Neutrophil (primary cell): ENCODE measurements at regions not wholly inside any gene's neighbourhood (a gene's known extent, or its start where the extent isn't known, plus 50 kb on each side); places are given as distances from the start of the nearest gene placed in this dataset.

Source experiments
- H3K27ac ChIP-seq: fragments of 200-600 bp; sonication (generic); 2 replicates; pipeline ENCODE4 v1.5.1; 2016; ENCODE audit warnings: mild to moderate bottlenecking, moderate library complexity
- H3K27me3 ChIP-seq: fragments of 200-600 bp; sonication (generic); 2 replicates; pipeline ENCODE4 v1.6.0; 2016; ENCODE audit warnings: mild to moderate bottlenecking
- H3K36me3 ChIP-seq: fragments of 200-600 bp; sonication (generic); 2 replicates; pipeline ENCODE4 v1.5.1; 2017
- H3K4me1 ChIP-seq, 2 experiments: fragments of 200-600 bp in 1 of 2; sonication (generic) in 1 of 2; 1 replicate in 1 of 2; 2 replicates in 1 of 2; pipeline versions ENCODE4 v1.5.1 to v1.6.1; 2013 to 2016; ENCODE audit warnings: low read depth in 1 of 2, low read length in 1 of 2, mild to moderate bottlenecking in 1 of 2, moderate library complexity in 1 of 2; ENCODE audit not compliant: control insufficient read depth in 1 of 2, insufficient read depth in 1 of 2
- H3K4me3 ChIP-seq, 2 experiments: fragments of 200-600 bp in 1 of 2; sonication (generic) in 1 of 2; 1 replicate in 1 of 2; 2 replicates in 1 of 2; pipeline ENCODE4 v1.5.1; 2013 to 2016; ENCODE audit warnings: low read depth in 1 of 2, low read length in 1 of 2, mild to moderate bottlenecking in 1 of 2, moderate library complexity in 1 of 2
- H3K9me3 ChIP-seq: fragments of 200-600 bp; sonication (generic); 2 replicates; pipeline ENCODE4 v1.5.1; 2016
- CTCF ChIP-seq: fragments of 200-600 bp; sonication (generic); IDR thresholded peaks from 2 replicates; pipeline ENCODE4 v1.5.1; 2016; ENCODE audit warnings: antibody characterized with exemption

- no peak overlapping the region for H3K27ac ChIP-seq
- no peak for TF ChIP-seq CTCF
- H3K9me3 ChIP-seq: no peaks in the 10 kb centered on the region
- no peaks in the 10 kb centered on the region for H3K36me3 ChIP-seq
- H3K4me3 ChIP-seq: no peak overlapping the region
- H3K27me3 ChIP-seq: no peaks in the 10 kb centered on the region
- H3K4me1 ChIP-seq: no peaks in the 10 kb centered on the region
These were observed 914.7 kb upstream of the CITED2 start for GRCh38 chr6:140289186-140289585.

- no peaks in the 10 kb centered on the region for H3K4me1 ChIP-seq
- TF ChIP-seq CTCF: no peak
- H3K27ac ChIP-seq: no peak overlapping the region
- H3K4me3 ChIP-seq: no peak overlapping the region
- H3K9me3 ChIP-seq: no peaks in the 10 kb centered on the region
- H3K27me3 ChIP-seq: no peaks in the 10 kb centered on the region
- no peaks in the 10 kb centered on the region for H3K36me3 ChIP-seq
These were observed 911.7 kb upstream of the CITED2 start for GRCh38 chr6:140285998-140286690.

- H3K27me3 ChIP-seq: no peaks in the 10 kb centered on the region
- H3K9me3 ChIP-seq: no peaks in the 10 kb centered on the region
- H3K36me3 ChIP-seq: no peaks in the 10 kb centered on the region
- no peaks in the 10 kb centered on the region for H3K4me1 ChIP-seq
- H3K27ac ChIP-seq: no peak overlapping the region
- TF ChIP-seq CTCF: no peak
- H3K4me3 ChIP-seq: no peak overlapping the region
These were observed 911.0 kb upstream of the CITED2 start for GRCh38 chr6:140285471-140285870.

- Histone ChIP-seq H3K9me3 (no peaks in the 10 kb centered on the region), H3K27me3 (no peaks in the 10 kb centered on the region), H3K4me1 (no peaks in the 10 kb centered on the region), H3K27ac (no peak overlapping the region), H3K4me3 (no peak overlapping the region), H3K36me3 (no peaks in the 10 kb centered on the region)
- TF ChIP-seq CTCF: no peak
These were observed 910.4 kb upstream of the CITED2 start for GRCh38 chr6:140284871-140285270.

GRCh38 chr6:140283197-140283596 is 908.7 kb upstream of the CITED2 start:
- Histone ChIP-seq H3K36me3 (no peaks in the 10 kb centered on the region), H3K27me3 (no peaks in the 10 kb centered on the region), H3K27ac (no peak overlapping the region), H3K4me3 (no peak overlapping the region), H3K4me1 (no peaks in the 10 kb centered on the region), H3K9me3 (no peaks in the 10 kb centered on the region)
- TF ChIP-seq CTCF: no peak

- no peak overlapping the region for H3K27ac ChIP-seq
- H3K4me1 ChIP-seq: no peaks in the 10 kb centered on the region
These were observed 907.3 kb upstream of the CITED2 start for GRCh38 chr6:140281767-140282166.

More at GRCh38 chr6:140281767-140282166, 907.3 kb upstream of the CITED2 start:
- TF ChIP-seq CTCF: no peak
- H3K4me3 ChIP-seq: no peak overlapping the region
- H3K36me3 ChIP-seq: no peaks in the 10 kb centered on the region
- H3K9me3 ChIP-seq: no peaks in the 10 kb centered on the region
- no peaks in the 10 kb centered on the region for H3K27me3 ChIP-seq
